ENCODE measurements at regions not wholly inside any gene's neighbourhood (a gene's known extent, or its start where the extent isn't known, plus 50 kb on each side); places are given as distances from the start of the nearest gene placed in this dataset.

DNA sequence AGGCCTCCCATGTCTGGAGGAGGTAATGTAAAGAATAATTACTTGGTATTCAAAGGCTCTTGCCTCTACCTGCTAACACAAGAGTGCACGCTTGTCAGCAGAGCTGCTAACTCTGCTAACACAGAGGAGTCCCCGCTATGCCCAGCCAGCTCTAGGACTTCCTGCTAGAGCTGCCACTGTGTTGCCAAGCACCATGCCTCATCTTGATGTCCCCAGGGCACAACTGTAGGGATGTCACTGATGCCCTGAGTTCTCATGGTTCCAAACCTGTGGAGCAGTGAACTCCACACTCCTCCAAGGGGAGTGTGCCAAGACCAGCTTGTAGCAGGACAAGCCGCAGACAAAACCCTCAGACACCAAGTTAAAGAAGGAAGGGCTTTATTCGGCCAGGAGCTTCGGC is 55.3 kb upstream of the CLDN24 start:
- Histone ChIP-seq H4K20me1 (ENCODE audit: control insufficient read depth, insufficient read depth) (no peaks in the 10 kb centered on the region), H3K36me3 (ENCODE audit: control insufficient read depth in 2 of 2, insufficient read depth in 2 of 2, low read length in 1 of 2) (no peaks in the 10 kb centered on the region), H3K9me3 (replicated peaks; ENCODE audit: control insufficient read depth, insufficient read depth, low read length) (no peaks in the 10 kb centered on the region; the same call in 2 of the 3 replicates), H3K27ac (ENCODE audit: control insufficient read depth, insufficient read depth) (no peak overlapping the region), H3K79me2 (ENCODE audit: control insufficient read depth, insufficient read depth, low read length) (no peaks in the 10 kb centered on the region), H3K4me3 (no peak overlapping the region), H3K27me3 (replicated peaks in 1 of 2; ENCODE audit: control insufficient read depth in 2 of 2, insufficient read depth in 2 of 2, low read length in 1 of 2) (no peaks in the 10 kb centered on the region), H3K4me1 (ENCODE audit: control insufficient read depth, insufficient read depth, low read length) (no peaks in the 10 kb centered on the region), H3K9ac (ENCODE audit: control insufficient read depth, insufficient read depth, low read length) (no peak overlapping the region), H3K4me2 (ENCODE audit: control insufficient read depth, insufficient read depth) (no peak overlapping the region), H2AFZ (ENCODE audit: control insufficient read depth, low read depth, low read length) (no peak overlapping the region)
- POLR2A ChIA-PET = no interaction called here
- in situ Hi-C loops (cut with MboI) (no loop called here), intact Hi-C loops (cut with micrococcal nuclease; ENCODE audit: unreplicated experiment) (no loop called here)
- BruUV-seq (replicated peaks) = no TSS peak
- SMC1A ChIA-PET (ENCODE audit: uncharacterized antibody, unreplicated experiment) = no interaction called here
- WGBS (ENCODE audit: insufficient coverage, insufficient replicate concordance, low lambda C conversion rate, missing lambda C conversion rate) = 33% methylated on average over 5 of the region's 5 CpGs
- no peak for DNase-seq (ENCODE audit: low read depth, low spot score)
- CTCF ChIA-PET = no interaction called here
- no peak for ATAC-seq
- FAIRE-seq = no peak
- RAD21 ChIA-PET (ENCODE audit: unreplicated experiment) = no interaction called here
- TF ChIP-seq, protein P1, sequence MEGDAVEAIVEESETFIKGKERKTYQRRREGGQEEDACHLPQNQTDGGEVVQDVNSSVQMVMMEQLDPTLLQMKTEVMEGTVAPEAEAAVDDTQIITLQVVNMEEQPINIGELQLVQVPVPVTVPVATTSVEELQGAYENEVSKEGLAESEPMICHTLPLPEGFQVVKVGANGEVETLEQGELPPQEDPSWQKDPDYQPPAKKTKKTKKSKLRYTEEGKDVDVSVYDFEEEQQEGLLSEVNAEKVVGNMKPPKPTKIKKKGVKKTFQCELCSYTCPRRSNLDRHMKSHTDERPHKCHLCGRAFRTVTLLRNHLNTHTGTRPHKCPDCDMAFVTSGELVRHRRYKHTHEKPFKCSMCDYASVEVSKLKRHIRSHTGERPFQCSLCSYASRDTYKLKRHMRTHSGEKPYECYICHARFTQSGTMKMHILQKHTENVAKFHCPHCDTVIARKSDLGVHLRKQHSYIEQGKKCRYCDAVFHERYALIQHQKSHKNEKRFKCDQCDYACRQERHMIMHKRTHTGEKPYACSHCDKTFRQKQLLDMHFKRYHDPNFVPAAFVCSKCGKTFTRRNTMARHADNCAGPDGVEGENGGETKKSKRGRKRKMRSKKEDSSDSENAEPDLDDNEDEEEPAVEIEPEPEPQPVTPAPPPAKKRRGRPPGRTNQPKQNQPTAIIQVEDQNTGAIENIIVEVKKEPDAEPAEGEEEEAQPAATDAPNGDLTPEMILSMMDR (IDR thresholded peaks at IDR 0.05 in 2 of 3, conservative IDR thresholded peaks at IDR 0.05 in 1 of 3; ENCODE audit: control insufficient read depth in 2 of 3, extremely low read depth in 1 of 3, insufficient read depth in 1 of 3, low read depth in 3 of 3, low read length in 3 of 3) = no peak
- no peak for TF ChIP-seq E2F8 (IDR thresholded peaks at IDR 0.05; ENCODE audit: low read depth, partially characterized antibody)
- no peak for TF ChIP-seq CBFB (IDR thresholded peaks at IDR 0.05; ENCODE audit: low read depth)
- no peak for TF ChIP-seq PRDM15 (CRISPR knock-in tag; IDR thresholded peaks at IDR 0.05)
- no peak for TF ChIP-seq ZBTB40 (IDR thresholded peaks at IDR 0.05; ENCODE audit: borderline replicate concordance)
- no peak for TF ChIP-seq MYC (IDR thresholded peaks at IDR 0.05; ENCODE audit: insufficient read depth, insufficient read length, insufficient replicate concordance, low read length, severe bottlenecking)
- TF ChIP-seq CREB1 (IDR thresholded peaks at IDR 0.05; ENCODE audit: low read depth) = no peak
- TF ChIP-seq, protein P2, sequence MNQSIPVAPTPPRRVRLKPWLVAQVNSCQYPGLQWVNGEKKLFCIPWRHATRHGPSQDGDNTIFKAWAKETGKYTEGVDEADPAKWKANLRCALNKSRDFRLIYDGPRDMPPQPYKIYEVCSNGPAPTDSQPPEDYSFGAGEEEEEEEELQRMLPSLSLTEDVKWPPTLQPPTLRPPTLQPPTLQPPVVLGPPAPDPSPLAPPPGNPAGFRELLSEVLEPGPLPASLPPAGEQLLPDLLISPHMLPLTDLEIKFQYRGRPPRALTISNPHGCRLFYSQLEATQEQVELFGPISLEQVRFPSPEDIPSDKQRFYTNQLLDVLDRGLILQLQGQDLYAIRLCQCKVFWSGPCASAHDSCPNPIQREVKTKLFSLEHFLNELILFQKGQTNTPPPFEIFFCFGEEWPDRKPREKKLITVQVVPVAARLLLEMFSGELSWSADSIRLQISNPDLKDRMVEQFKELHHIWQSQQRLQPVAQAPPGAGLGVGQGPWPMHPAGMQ (IDR thresholded peaks at IDR 0.05; ENCODE audit: borderline replicate concordance) = no peak
- no peak for TF ChIP-seq MYB (IDR thresholded peaks at IDR 0.05; ENCODE audit: borderline replicate concordance, low read depth, low read length)
- no peak for TF ChIP-seq IKZF1 (conservative IDR thresholded peaks at IDR 0.05)

All from GM12878 (cell line).